HT-29 (cell line): ENCODE measurements at regions not wholly inside any gene's neighbourhood (a gene's known extent, or its start where the extent isn't known, plus 50 kb on each side); places are given as distances from the start of the nearest gene placed in this dataset.
"Not testable (repeated sequence)": the region's sequence is repeated elsewhere in the genome, so short reads cannot be mapped to it uniquely, and the experiment has no call there.

Experiments
- DNase-seq: peaks from one replicate; pipeline ENCODE4 v3.0.0-alpha.2; 2015; ENCODE audit warnings: low spot score

- DNase-seq = no peak
Measured at GRCh38 chr6:146937316-146937715, 266.9 kb upstream of the STXBP5 start.

DNA sequence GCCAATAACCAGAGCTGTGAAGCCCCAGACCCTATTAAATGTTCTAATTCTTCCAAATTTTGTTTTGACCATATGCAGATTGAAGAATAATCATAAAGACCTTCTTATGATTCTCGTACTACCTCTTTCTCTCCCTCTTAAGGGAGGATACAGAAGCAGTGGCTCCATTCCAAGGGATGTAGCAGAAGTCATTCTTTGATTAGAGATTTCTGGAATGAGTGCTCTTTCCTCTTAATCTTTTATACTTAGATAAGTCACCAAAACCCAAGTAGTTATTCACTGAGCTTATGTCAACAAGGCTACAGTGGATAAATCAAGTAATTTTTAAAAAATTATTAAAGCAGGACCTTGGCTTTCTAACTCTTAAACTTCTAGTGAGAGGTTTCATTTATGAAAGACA is 266.0 kb upstream of the STXBP5 start:
- no peak for DNase-seq

DNA sequence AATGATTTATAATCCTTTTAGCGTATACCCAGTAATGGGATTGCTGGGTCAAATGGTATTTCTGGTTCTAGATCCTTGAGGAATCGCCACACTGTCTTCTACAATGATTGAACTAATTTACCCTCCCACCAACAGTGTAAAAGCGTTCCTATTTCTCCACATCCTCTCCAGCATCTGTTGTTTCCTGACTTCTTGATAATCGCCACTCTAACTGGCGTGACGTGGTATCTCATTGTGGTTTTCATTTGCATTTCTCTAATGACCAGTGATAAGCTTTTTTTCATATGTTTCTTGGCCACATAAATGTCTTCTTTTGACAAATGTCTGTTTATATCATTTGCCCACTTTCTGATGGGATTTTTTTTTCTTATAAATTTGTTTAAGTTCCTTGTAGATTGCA is 264.8 kb upstream of the STXBP5 start:
- DNase-seq = not testable (repeated sequence)

DNA sequence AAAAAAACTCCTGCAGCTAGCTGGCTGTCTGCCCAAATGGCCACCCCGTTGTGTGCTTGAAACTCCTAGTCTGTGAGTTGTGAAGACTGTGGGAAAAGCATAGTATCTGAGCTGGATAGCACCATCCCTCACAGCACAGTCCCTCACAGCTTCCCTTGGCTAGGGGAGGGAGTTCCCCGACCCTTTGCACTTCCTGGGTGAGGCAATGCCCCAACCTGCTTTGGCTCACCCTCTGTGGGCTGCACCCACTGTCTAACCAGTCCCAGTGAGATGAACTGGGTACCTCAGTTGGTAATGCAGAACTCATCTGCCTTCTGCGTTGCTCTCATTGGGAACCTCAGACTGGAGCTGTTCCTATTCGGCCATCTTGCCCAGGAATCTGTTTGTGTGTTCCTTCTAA is 260.6 kb upstream of the STXBP5 start:
- DNase-seq = no peak

DNA sequence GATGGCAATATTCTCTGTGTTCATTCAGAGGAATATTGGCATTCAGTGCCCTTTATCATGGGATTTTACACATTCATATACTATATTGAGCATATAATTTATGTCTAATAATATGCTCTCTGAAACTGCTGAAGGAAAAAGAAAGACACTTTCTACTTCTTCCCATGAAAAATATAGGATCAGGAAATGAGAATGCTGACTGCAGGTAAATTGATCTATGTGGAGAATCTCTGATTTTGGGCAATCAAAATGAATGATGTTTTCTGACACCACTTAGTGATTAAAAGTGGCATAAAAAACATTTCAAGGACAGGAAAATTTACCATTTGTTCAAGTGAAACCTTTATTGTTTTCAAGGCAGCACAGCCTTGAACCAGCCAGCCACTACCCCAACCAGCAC is 260.1 kb upstream of the STXBP5 start:
- DNase-seq = no peak

- DNase-seq = no peak
Measured at GRCh38 chr6:146944809-146945208, 259.4 kb upstream of the STXBP5 start.

- no peak for DNase-seq
Measured at GRCh38 chr6:146946559-146946958, 257.7 kb upstream of the STXBP5 start.

DNA sequence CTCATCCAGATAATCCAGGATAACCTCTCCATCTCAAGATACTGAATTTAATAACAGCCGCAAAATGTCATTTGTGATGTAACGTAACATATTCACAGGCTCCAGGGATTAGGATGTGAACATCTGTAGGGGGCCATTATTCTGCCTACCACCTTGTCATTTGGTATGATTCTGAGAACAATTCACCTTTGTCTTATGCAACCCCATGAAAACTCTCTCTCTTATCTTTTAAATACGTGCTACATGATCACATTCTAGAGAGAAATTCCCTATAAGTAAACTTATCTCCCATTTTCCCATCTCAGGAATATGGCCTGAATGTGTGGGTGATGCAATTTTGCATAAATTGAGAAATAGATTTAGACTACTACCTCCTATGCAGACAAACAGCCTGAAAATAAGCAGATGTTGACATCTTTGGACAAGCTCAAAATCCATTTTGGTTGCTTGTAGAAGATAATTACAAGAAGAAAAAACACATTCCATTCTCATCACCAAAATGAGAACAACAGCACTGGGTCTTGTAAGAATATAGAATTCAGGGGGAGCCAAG is 255.4 kb upstream of the STXBP5 start:
- no peak for DNase-seq

DNA sequence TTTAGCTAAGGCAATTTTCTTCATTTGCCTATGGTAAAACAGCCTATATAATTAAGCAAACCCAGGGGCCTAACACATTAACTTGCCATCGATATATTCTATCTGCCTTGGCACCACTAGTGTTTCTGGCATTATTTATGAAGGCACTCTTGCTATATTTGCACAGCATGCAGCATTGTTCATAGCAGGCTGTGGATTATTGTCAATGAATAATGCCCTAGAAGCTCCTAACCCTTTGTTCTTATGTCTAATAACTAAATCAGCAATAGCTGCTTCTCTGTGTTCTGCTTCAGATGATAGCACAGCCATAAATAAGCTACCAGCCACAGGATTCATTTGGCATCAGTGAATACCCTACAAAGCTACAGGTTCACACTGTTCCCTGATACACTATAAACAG is 254.8 kb upstream of the STXBP5 start:
- no peak for DNase-seq

DNA sequence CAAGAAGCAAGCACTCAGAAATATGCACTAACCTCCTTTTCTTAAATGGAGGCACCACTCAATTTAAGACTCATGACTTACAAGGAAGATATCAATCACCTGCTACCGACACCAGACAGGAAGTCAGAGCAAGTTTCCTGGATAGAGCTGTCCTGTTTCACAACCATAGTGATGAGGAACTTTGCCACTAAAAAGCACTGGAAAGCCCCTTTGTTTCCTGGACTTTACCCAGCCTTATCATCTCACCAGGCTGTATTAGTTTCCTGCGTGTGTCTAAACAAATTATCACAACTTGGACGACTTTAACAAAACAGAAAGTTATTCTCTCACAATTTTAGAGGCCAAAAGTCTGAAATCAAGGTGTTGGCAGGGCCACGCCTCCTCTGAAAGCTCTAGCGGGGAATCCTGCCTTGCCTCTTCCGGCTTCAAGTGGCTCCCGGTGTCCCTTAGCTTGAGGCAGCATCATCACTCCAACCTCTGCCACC is 253.8 kb upstream of the STXBP5 start:
- DNase-seq = peak; percentile 45

DNA sequence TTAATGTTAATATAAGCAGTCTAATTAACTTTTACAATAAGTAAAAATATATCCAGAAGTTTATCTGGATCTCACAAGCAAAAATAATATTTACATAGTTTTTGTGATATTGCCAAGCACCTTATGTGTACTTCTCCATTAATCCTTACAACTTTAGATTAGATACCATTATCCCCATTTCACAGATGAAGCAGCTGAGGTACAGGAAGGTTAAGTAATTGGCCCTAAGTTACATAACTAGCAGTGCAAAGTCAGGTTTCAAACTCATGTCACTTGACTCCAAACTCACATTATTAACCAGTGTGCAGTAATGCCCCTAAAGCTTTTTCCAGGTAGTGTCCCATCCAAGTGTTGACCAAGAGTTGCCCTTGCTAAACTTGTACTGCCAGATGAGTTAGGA is 248.6 kb upstream of the STXBP5 start:
- DNase-seq = no peak

DNA sequence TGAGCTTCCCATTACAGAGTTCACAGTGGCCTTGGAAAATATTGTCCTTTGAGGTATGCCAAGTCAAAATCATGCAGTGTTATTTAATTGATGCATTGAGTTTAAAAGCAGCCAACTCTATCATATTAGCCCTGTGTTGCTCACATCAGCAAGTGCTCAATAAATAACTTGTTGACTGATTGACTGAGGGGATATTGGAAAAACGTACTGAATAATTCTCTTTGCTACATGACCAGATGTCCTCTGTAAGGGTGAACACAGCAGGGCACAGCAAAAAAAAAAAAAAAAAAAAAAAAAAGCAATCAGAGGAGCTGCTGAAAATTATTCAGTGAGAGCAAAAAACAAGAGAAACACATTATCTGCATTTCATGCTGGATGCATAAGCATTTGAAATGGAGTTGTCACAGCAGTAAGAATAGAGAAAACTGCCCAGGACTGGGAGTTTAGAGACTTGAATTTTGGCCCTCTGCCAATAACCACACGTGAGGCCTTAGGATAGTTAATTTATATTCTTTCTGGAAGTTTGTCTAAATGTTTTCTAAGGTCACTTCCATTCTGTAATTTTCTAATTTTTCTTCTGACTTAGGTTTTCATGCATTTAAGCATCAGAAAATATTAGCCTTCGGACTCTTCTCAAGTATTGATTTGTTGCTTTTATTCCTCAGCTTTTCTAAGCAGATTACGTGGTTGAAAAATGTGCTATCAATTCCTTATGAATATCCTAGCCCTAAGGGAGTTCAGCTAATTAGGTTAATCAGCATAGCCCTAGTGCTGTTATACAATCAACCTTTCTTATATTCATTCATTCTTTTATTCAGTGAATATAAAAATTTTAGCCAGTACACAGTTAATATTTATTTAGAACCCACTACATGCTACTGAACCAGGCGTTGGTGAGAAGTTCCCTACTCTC is 246.8 kb upstream of the STXBP5 start:
- no peak for DNase-seq

GRCh38 chr6:146961831-146962230 is 242.4 kb upstream of the STXBP5 start:
- DNase-seq = no peak

DNA sequence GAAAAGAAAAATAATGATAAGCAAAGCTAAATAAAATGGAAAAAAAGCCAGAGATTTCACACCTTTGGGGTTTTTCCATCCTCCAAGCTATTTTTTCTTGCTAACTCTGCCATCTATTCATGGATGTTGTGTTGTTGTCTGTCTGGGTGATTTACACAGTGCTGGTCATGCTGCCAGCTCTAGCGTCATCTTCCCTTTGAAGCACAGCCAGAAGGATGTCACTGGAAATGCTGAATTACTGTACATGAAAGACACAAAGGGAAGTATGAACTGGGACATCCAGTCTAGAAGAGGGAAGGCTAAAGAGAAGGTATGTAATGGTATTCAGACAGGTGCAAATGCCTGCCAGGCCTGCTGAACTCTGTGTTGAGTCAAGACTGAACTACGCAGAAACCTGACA is 241.9 kb upstream of the STXBP5 start:
- DNase-seq = no peak

DNA sequence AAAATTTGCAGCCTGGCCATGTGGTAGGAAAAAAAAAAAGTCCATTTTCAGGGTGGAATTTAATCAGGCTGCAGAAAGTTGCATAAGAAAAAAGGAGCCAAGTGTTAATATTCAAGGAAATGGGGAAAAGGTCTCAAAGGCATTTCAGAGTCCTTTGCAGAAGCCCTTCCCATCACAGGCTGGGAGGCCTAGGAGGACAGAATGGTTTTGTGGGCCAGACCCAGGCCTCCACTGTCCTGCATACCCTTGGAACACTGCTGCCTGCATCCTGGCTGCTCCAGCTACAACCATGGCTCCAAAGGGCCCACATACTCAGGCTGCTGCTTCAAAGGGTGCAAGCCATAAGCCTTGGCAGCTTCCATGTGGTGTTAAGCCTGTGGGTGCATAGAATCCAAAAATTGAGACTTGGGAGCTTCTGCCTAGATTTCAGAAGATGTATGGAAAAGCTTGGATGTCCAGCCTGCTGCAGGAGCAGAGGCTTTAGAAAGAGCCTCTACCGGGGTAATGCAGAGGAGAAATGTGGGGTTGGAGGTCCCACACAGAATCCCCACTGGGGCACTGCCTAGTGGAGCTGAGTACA is 239.0 kb upstream of the STXBP5 start:
- no peak for DNase-seq

GRCh38 chr6:146968041-146968760 is 236.0 kb upstream of the STXBP5 start:
- DNase-seq = peak; percentile 71

DNA sequence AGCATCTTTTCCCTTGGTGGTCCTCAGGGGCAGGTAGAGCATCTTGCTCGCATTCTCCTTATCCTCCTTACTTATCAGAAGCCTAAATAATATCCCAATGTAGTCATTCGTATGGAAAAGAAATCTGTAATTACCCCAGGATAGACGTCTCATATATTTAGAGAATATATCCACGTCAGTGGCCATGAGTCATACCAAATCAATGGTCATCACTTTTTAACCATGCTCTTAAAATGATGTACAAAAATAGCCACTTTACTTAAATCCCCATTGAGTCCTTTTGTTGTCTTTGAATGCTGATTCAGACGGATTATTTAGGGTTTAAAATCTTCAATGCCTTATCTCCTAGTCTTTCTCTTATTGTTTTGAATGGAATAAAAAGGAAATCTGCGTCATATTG is 231.7 kb upstream of the STXBP5 start:
- no peak for DNase-seq

- no peak for DNase-seq
Measured at GRCh38 chr6:146974351-146974750, 229.9 kb upstream of the STXBP5 start.

DNA sequence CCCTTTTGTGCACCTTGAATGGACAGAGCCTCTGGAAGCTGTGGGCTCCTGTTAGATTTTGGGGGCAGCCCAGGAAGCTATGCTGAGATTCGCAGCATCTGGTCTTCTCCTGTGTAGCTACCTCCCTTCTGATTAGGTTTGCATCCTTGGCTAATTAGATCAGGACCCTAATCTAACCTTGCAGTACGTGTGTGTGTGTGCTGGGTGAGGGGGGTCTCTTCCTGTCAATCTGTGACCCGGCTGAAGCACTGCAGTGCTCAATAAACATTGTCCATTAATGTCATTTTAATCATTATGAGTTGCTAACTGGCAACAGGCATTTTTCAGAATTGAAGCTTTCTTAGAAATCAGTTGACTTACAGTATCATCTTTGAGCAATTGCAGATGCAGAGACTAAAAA is 229.1 kb upstream of the STXBP5 start:
- DNase-seq = no peak

- no peak for DNase-seq
Measured at GRCh38 chr6:146980900-146981329, 223.3 kb upstream of the STXBP5 start.

GRCh38 chr6:146981981-146982380 is 222.2 kb upstream of the STXBP5 start:
- no peak for DNase-seq

GRCh38 chr6:146984251-146984924 is 219.8 kb upstream of the STXBP5 start:
- DNase-seq = no peak
